Thyroid gland (tissue), 4 donors: ENCODE measurements at regions not wholly inside any gene's neighbourhood (a gene's known extent, or its start where the extent isn't known, plus 50 kb on each side); places are given as distances from the start of the nearest gene placed in this dataset.

Source experiments
- CTCF ChIP-seq, 6 experiments: fragments of 200-600 bp in 3 of 6; fragments of 450-650 bp in 3 of 6; sonication (generic) in 3 of 6; IDR thresholded peaks; one replicate each; pipeline ENCODE4 v1.5.1; 2016 to 2019; ENCODE audit warnings: antibody characterized with exemption in 6 of 6, mild to moderate bottlenecking in 2 of 6, inconsistent platforms in 1 of 6, moderate library complexity in 1 of 6
- POLR2A ChIP-seq, 2 donors: fragments of 450-650 bp; IDR thresholded peaks; one replicate each; pipeline ENCODE4 v1.6.1; 2017; ENCODE audit warnings: antibody characterized with exemption in 2 of 2, mild to moderate bottlenecking in 2 of 2, moderate library complexity in 1 of 2

- no peak for TF ChIP-seq CTCF (IDR thresholded peaks at IDR 0.05)
- no peak for TF ChIP-seq POLR2A (IDR thresholded peaks at IDR 0.05)
These were observed 1384.5 kb upstream of the NUDT12 start for GRCh38 chr5:104947076-104947475.
